ENCODE measurements at regions not wholly inside any gene's neighbourhood (a gene's known extent, or its start where the extent isn't known, plus 50 kb on each side); places are given as distances from the start of the nearest gene placed in this dataset.

- DNase-seq (ENCODE audit: low read depth, low spot score) = no peak
Measured at GRCh38 chr9:73647560-73647959, 495.9 kb downstream of the ANXA1 start.

- DNase-seq (ENCODE audit: low read depth, low spot score) = no peak
Measured at GRCh38 chr9:73649552-73649951, 497.9 kb downstream of the ANXA1 start.

- no peak for DNase-seq (ENCODE audit: low read depth, low spot score)
Measured at GRCh38 chr9:73655363-73655762, 503.7 kb downstream of the ANXA1 start.

GRCh38 chr9:73655831-73656230, 504.2 kb downstream of the ANXA1 start:
- DNase-seq (ENCODE audit: low read depth, low spot score) = no peak

GRCh38 chr9:73665253-73665652, 513.6 kb downstream of the ANXA1 start:
- no peak for DNase-seq (ENCODE audit: low read depth, low spot score)

GRCh38 chr9:73667749-73668148, 516.1 kb downstream of the ANXA1 start:
- no peak for DNase-seq (ENCODE audit: low read depth, low spot score)

- DNase-seq (ENCODE audit: low read depth, low spot score) = no peak
Measured at GRCh38 chr9:73680831-73681230, 529.2 kb downstream of the ANXA1 start.

GRCh38 chr9:73682789-73683188, 531.1 kb downstream of the ANXA1 start:
- DNase-seq (ENCODE audit: low read depth, low spot score) = no peak

- no peak for DNase-seq (ENCODE audit: low read depth, low spot score)
Measured at GRCh38 chr9:73683862-73684591, 532.4 kb downstream of the ANXA1 start.

GRCh38 chr9:73684601-73685000, 532.9 kb downstream of the ANXA1 start:
- no peak for DNase-seq (ENCODE audit: low read depth, low spot score)

- DNase-seq (ENCODE audit: low read depth, low spot score) = no peak
Measured at GRCh38 chr9:73685786-73686185, 534.1 kb downstream of the ANXA1 start.

GRCh38 chr9:73689051-73689870, 537.6 kb downstream of the ANXA1 start:
- DNase-seq (ENCODE audit: low read depth, low spot score) = no peak

- no peak for DNase-seq (ENCODE audit: low read depth, low spot score)
Measured at GRCh38 chr9:73701415-73702057, 549.9 kb downstream of the ANXA1 start.

GRCh38 chr9:73714294-73714693, 562.6 kb downstream of the ANXA1 start:
- DNase-seq (ENCODE audit: low read depth, low spot score) = no peak

- DNase-seq (ENCODE audit: low read depth, low spot score) = no peak
Measured at GRCh38 chr9:73715591-73715990, 563.9 kb downstream of the ANXA1 start.

GRCh38 chr9:73719660-73720059, 568.0 kb downstream of the ANXA1 start:
- DNase-seq (ENCODE audit: low read depth, low spot score) = no peak

GRCh38 chr9:73720601-73721000, 568.9 kb downstream of the ANXA1 start:
- DNase-seq (ENCODE audit: low read depth, low spot score) = no peak

GRCh38 chr9:73736270-73736669, 584.6 kb downstream of the ANXA1 start:
- no peak for DNase-seq (ENCODE audit: low read depth, low spot score)

GRCh38 chr9:73738741-73739530, 587.3 kb downstream of the ANXA1 start:
- no peak for DNase-seq (ENCODE audit: low read depth, low spot score)

- no peak for DNase-seq (ENCODE audit: low read depth, low spot score)
Measured at GRCh38 chr9:73741316-73741715, 589.7 kb downstream of the ANXA1 start.

GRCh38 chr9:73742412-73742811, 590.7 kb downstream of the ANXA1 start:
- DNase-seq (ENCODE audit: low read depth, low spot score) = no peak

GRCh38 chr9:73743826-73744225, 592.2 kb downstream of the ANXA1 start:
- no peak for DNase-seq (ENCODE audit: low read depth, low spot score)
